WTC11 (cell line): ENCODE measurements at regions not wholly inside any gene's neighbourhood (a gene's known extent, or its start where the extent isn't known, plus 50 kb on each side); places are given as distances from the start of the nearest gene placed in this dataset.

Source experiments
- ATAC-seq: fragments of 200-7000 bp; cut with Tn5 transposase; 2 replicates; pipeline ENCODE4 v1.10.0; 2021; ENCODE audit warnings: mild to moderate bottlenecking, moderate library complexity
- CTCF ChIA-PET: fragments of 300-600 bp; sonication (Branson Sonifier 250); formaldehyde crosslinking; loops from one replicate; lab custom pipeline; 2021; ENCODE audit warnings: antibody characterized with exemption; lab: Charles Lee
- POLR2A ChIA-PET: fragments of 350-600 bp; sonication (Branson Sonifier 250); formaldehyde crosslinking; loops from one replicate; lab custom pipeline; 2021; ENCODE audit warnings: antibody characterized with exemption; lab: Charles Lee
- DNase-seq: peaks from one replicate; pipeline ENCODE4 v3.0.0; 2021; ENCODE audit warnings: low spot score
- H3K27ac Mint-ChIP-seq: 2 replicates; pipeline ENCODE4 v1.8.0; 2021; ENCODE audit warnings: mixed read lengths
- H3K27me3 Mint-ChIP-seq: 2 replicates; pipeline ENCODE4 v1.8.0; 2021; ENCODE audit warnings: low read depth, mild to moderate bottlenecking, moderate library complexity, mixed read lengths
- H3K36me3 Mint-ChIP-seq: 2 replicates; pipeline ENCODE4 v1.8.0; 2021; ENCODE audit warnings: mixed read lengths
- H3K4me1 Mint-ChIP-seq: 2 replicates; pipeline ENCODE4 v1.8.0; 2022; ENCODE audit warnings: mixed read lengths
- H3K4me3 Mint-ChIP-seq: 2 replicates; pipeline ENCODE4 v1.8.0; 2021; ENCODE audit warnings: mild to moderate bottlenecking, moderate library complexity, mixed read lengths
- H3K9me3 Mint-ChIP-seq: 2 replicates; pipeline ENCODE4 v1.8.0; 2021; ENCODE audit warnings: mixed read lengths
- AFF4 ChIP-seq: sonication (generic); formaldehyde crosslinking; IDR thresholded peaks from 2 replicates; pipeline ENCODE4 v1.8.1; 2023; ENCODE audit warnings: mild to moderate bottlenecking, missing genetic modification reagents, borderline replicate concordance
- ARID4B ChIP-seq: sonication (generic); formaldehyde crosslinking; IDR thresholded peaks from 2 replicates; pipeline ENCODE4 v1.8.0; 2023; ENCODE audit warnings: missing genetic modification reagents, mild to moderate bottlenecking, borderline replicate concordance
- ATF3 ChIP-seq: sonication (generic); formaldehyde crosslinking; conservative IDR thresholded peaks from 2 replicates; pipeline ENCODE4 v1.8.1; 2022; ENCODE audit warnings: mild to moderate bottlenecking, missing genetic modification reagents
- CDX4 ChIP-seq: fragments of 250-450 bp; sonication (Bioruptor Pico); IDR thresholded peaks from 2 replicates; pipeline ENCODE4 v1.9.0; 2021; ENCODE audit warnings: moderate library complexity, mild to moderate bottlenecking, inconsistent platforms, borderline replicate concordance
- CTCF ChIP-seq: fragments of 200-600 bp; IDR thresholded peaks from 2 replicates; pipeline ENCODE4 v1.8.0; 2022; ENCODE audit warnings: antibody characterized with exemption
- E2F1 ChIP-seq: sonication (generic); formaldehyde crosslinking; IDR thresholded peaks from 2 replicates; pipeline ENCODE4 v1.8.0; 2022; ENCODE audit warnings: mild to moderate bottlenecking, missing genetic modification reagents
- GRHL2 ChIP-seq: fragments of 250-450 bp; sonication (Bioruptor Pico); IDR thresholded peaks from 2 replicates; pipeline ENCODE4 v1.8.0; 2022; ENCODE audit warnings: mild to moderate bottlenecking, moderate library complexity; ENCODE audit not compliant: insufficient replicate concordance, severe bottlenecking
- MXD4 ChIP-seq: fragments of 250-450 bp; sonication (Bioruptor Pico); IDR thresholded peaks from 2 replicates; pipeline ENCODE4 v1.8.0; 2021; ENCODE audit warnings: mild to moderate bottlenecking, moderate library complexity, borderline replicate concordance
- MYBL2 ChIP-seq: sonication (generic); formaldehyde crosslinking; IDR thresholded peaks from 2 replicates; pipeline ENCODE4 v1.8.1; 2023; ENCODE audit warnings: mild to moderate bottlenecking, moderate library complexity, missing genetic modification reagents
- NR2C2 ChIP-seq: sonication (generic); formaldehyde crosslinking; IDR thresholded peaks from 2 replicates; pipeline ENCODE4 v1.8.0; 2022; ENCODE audit warnings: mild to moderate bottlenecking, missing genetic modification reagents
- PREB ChIP-seq: sonication (generic); formaldehyde crosslinking; IDR thresholded peaks from 2 replicates; pipeline ENCODE4 v1.8.1; 2022; ENCODE audit warnings: mild to moderate bottlenecking, missing genetic modification reagents, moderate library complexity, borderline replicate concordance
- RELA ChIP-seq: sonication (generic); formaldehyde crosslinking; IDR thresholded peaks from 2 replicates; pipeline ENCODE4 v1.8.1; 2022; ENCODE audit warnings: missing genetic modification reagents, mild to moderate bottlenecking, borderline replicate concordance
- RORB ChIP-seq: fragments of 250-450 bp; sonication (Bioruptor Pico); IDR thresholded peaks from 2 replicates; pipeline ENCODE4 v1.9.0; 2021; ENCODE audit warnings: mild to moderate bottlenecking
- SMAD4 ChIP-seq: sonication (generic); formaldehyde crosslinking; IDR thresholded peaks from 2 replicates; pipeline ENCODE4 v1.8.0; 2022; ENCODE audit warnings: mild to moderate bottlenecking, missing genetic modification reagents
- ZNF232 ChIP-seq: sonication (generic); formaldehyde crosslinking; IDR thresholded peaks from 2 replicates; pipeline ENCODE4 v1.8.0; 2022; ENCODE audit warnings: mild to moderate bottlenecking, missing genetic modification reagents
- ZNF317 ChIP-seq: sonication (generic); formaldehyde crosslinking; IDR thresholded peaks from 2 replicates; pipeline ENCODE4 v1.8.1; 2023; ENCODE audit warnings: low read depth, mild to moderate bottlenecking, moderate library complexity, missing genetic modification reagents, borderline replicate concordance
- ZNF396 ChIP-seq: fragments of 250-450 bp; sonication (Bioruptor Pico); IDR thresholded peaks from 2 replicates; pipeline ENCODE4 v1.8.0; 2021; ENCODE audit warnings: mild to moderate bottlenecking, moderate library complexity, borderline replicate concordance
- ZNF416 ChIP-seq: fragments of 250-450 bp; sonication (Bioruptor Pico); IDR thresholded peaks from 2 replicates; pipeline ENCODE4 v1.9.0; 2021; ENCODE audit warnings: mild to moderate bottlenecking, inconsistent platforms
- ZNF512 ChIP-seq: sonication (generic); formaldehyde crosslinking; IDR thresholded peaks from 2 replicates; pipeline ENCODE4 v1.8.1; 2022; ENCODE audit warnings: missing genetic modification reagents, borderline replicate concordance
- ZNF671 ChIP-seq: fragments of 250-450 bp; sonication (Bioruptor Pico); IDR thresholded peaks from 2 replicates; pipeline ENCODE4 v1.8.0; 2021; ENCODE audit warnings: mild to moderate bottlenecking

- peaks cover 13% of the 10 kb centered on the region for H3K9me3 Mint-ChIP-seq
- CTCF ChIA-PET = no interaction called here
- ATAC-seq (no peak), DNase-seq (no peak)
- no peak for TF ChIP-seq ARID4B (CRISPR knock-in tag)
- no peak for TF ChIP-seq ATF3 (CRISPR knock-in tag)
- TF ChIP-seq AFF4 (CRISPR knock-in tag) = no peak
- no peak for TF ChIP-seq MXD4 (CRISPR knock-in tag)
- no peak for TF ChIP-seq CTCF
- peaks cover 1% of the 10 kb centered on the region for H3K4me1 Mint-ChIP-seq
- no peaks in the 10 kb centered on the region for H3K36me3 Mint-ChIP-seq
- no peak overlapping the region for H3K4me3 Mint-ChIP-seq
- H3K27me3 Mint-ChIP-seq = peaks cover 4% of the 10 kb centered on the region; the same call in 1 of the 2 replicates
- H3K27ac Mint-ChIP-seq = no peak overlapping the region
- POLR2A ChIA-PET = no interaction called here
These were observed 195.5 kb downstream of the TTC32 start for GRCh38 chr2:19706332-19706731.

GRCh38 chr2:19702267-19702666 lies 199.5 kb downstream of the TTC32 start:
- Mint-ChIP-seq H3K9me3 (peaks cover 22% of the 10 kb centered on the region), H3K27ac (no peak overlapping the region), H3K27me3 (peaks cover 4% of the 10 kb centered on the region; the same call in 1 of the 2 replicates), H3K36me3 (peaks cover 6% of the 10 kb centered on the region), H3K4me3 (no peak overlapping the region), H3K4me1 (no peaks in the 10 kb centered on the region)
- DNase-seq = no peak
- ChIA-PET POLR2A (no interaction called here), CTCF (no interaction called here)
- no peak for ATAC-seq
- no peak for TF ChIP-seq ZNF396 (CRISPR knock-in tag)
- TF ChIP-seq GRHL2 (CRISPR knock-in tag) = no peak
- no peak for TF ChIP-seq ZNF232
- no peak for TF ChIP-seq RORB (CRISPR knock-in tag)
- TF ChIP-seq SMAD4 (CRISPR knock-in tag) = no peak
- no peak for TF ChIP-seq RELA (CRISPR knock-in tag)
- no peak for TF ChIP-seq PREB (CRISPR knock-in tag)
- TF ChIP-seq ZNF671 (CRISPR knock-in tag) = no peak
- no peak for TF ChIP-seq NR2C2 (CRISPR knock-in tag)
- TF ChIP-seq CDX4 = no peak
- no peak for TF ChIP-seq ZNF512
- no peak for TF ChIP-seq E2F1 (CRISPR knock-in tag)
- TF ChIP-seq ZNF416 = no peak
- TF ChIP-seq ZNF317 (CRISPR knock-in tag) = no peak
- TF ChIP-seq MYBL2 = no peak
